ENCODE measurements at regions not wholly inside any gene's neighbourhood (a gene's known extent, or its start where the extent isn't known, plus 50 kb on each side); places are given as distances from the start of the nearest gene placed in this dataset.

GRCh38 chr3:104734627-104735026, 632.1 kb upstream of the ALCAM start:
- POLR2A ChIA-PET: no interaction called here
- H3K27me3 Mint-ChIP-seq: no peaks in the 10 kb centered on the region
- CTCF ChIA-PET: interaction anchor here (0.8 kb wide), 1 partner anchor 31 kb away, joined by 3 read pairs; no protein-coding TSS in a partner anchor
- no peaks in the 10 kb centered on the region for H3K4me1 Mint-ChIP-seq
- no peak for DNase-seq
- H3K9me3 Mint-ChIP-seq: no peaks in the 10 kb centered on the region
- H3K36me3 Mint-ChIP-seq (ENCODE audit: low read depth): no peaks in the 10 kb centered on the region
- no peak overlapping the region for H3K4me3 Mint-ChIP-seq
- no peak overlapping the region for H3K27ac Mint-ChIP-seq

GRCh38 chr3:104735691-104736090, 631.0 kb upstream of the ALCAM start:
- no peaks in the 10 kb centered on the region for H3K9me3 Mint-ChIP-seq
- ChIA-PET POLR2A (no interaction called here), CTCF (no interaction called here)
- DNase-seq: no peak
- no peak overlapping the region for H3K27ac Mint-ChIP-seq
- no peaks in the 10 kb centered on the region for H3K36me3 Mint-ChIP-seq (ENCODE audit: low read depth)
- no peaks in the 10 kb centered on the region for H3K27me3 Mint-ChIP-seq
- no peak overlapping the region for H3K4me3 Mint-ChIP-seq
- no peaks in the 10 kb centered on the region for H3K4me1 Mint-ChIP-seq

- H3K27me3 Mint-ChIP-seq: no peaks in the 10 kb centered on the region
- H3K36me3 Mint-ChIP-seq (ENCODE audit: low read depth): no peaks in the 10 kb centered on the region
- POLR2A ChIA-PET: no interaction called here
- H3K4me1 Mint-ChIP-seq: no peaks in the 10 kb centered on the region
- CTCF ChIA-PET: no interaction called here
- no peaks in the 10 kb centered on the region for H3K9me3 Mint-ChIP-seq
- no peak for DNase-seq
- H3K27ac Mint-ChIP-seq: no peak overlapping the region
- no peak overlapping the region for H3K4me3 Mint-ChIP-seq
Observed at GRCh38 chr3:104738271-104738670, 628.4 kb upstream of the ALCAM start.

GRCh38 chr3:104740874-104741379, 625.8 kb upstream of the ALCAM start:
- DNase-seq: no peak
- Mint-ChIP-seq H3K4me3 (no peak overlapping the region), H3K9me3 (no peaks in the 10 kb centered on the region), H3K27ac (no peak overlapping the region), H3K4me1 (no peaks in the 10 kb centered on the region), H3K27me3 (no peaks in the 10 kb centered on the region), H3K36me3 (ENCODE audit: low read depth) (no peaks in the 10 kb centered on the region)
- POLR2A ChIA-PET: no interaction called here
- CTCF ChIA-PET: no interaction called here

GRCh38 chr3:104742044-104742443, 624.7 kb upstream of the ALCAM start:
- Mint-ChIP-seq H3K36me3 (ENCODE audit: low read depth) (no peaks in the 10 kb centered on the region), H3K4me1 (no peaks in the 10 kb centered on the region), H3K27ac (no peak overlapping the region), H3K4me3 (no peak overlapping the region), H3K9me3 (no peaks in the 10 kb centered on the region), H3K27me3 (no peaks in the 10 kb centered on the region)
- CTCF ChIA-PET: no interaction called here
- POLR2A ChIA-PET: no interaction called here
- no peak for DNase-seq

- no peak overlapping the region for H3K27ac Mint-ChIP-seq
- no peak for DNase-seq
- no peaks in the 10 kb centered on the region for H3K9me3 Mint-ChIP-seq
- H3K36me3 Mint-ChIP-seq (ENCODE audit: low read depth): no peaks in the 10 kb centered on the region
- ChIA-PET POLR2A (no interaction called here), CTCF (no interaction called here)
- H3K27me3 Mint-ChIP-seq: no peaks in the 10 kb centered on the region
- H3K4me1 Mint-ChIP-seq: no peaks in the 10 kb centered on the region
- H3K4me3 Mint-ChIP-seq: no peak overlapping the region
Observed at GRCh38 chr3:104745313-104745712, 621.4 kb upstream of the ALCAM start.

- Mint-ChIP-seq H3K27ac (no peak overlapping the region), H3K36me3 (ENCODE audit: low read depth) (no peaks in the 10 kb centered on the region), H3K9me3 (no peaks in the 10 kb centered on the region), H3K4me1 (no peaks in the 10 kb centered on the region), H3K27me3 (no peaks in the 10 kb centered on the region), H3K4me3 (no peak overlapping the region)
- ChIA-PET CTCF (no interaction called here), POLR2A (no interaction called here)
- DNase-seq: no peak
Observed at GRCh38 chr3:104746056-104746455, 620.7 kb upstream of the ALCAM start.

- Mint-ChIP-seq H3K4me3 (no peak overlapping the region), H3K36me3 (ENCODE audit: low read depth) (no peaks in the 10 kb centered on the region)
- CTCF ChIA-PET: no interaction called here
Observed at GRCh38 chr3:104750581-104750980, 616.1 kb upstream of the ALCAM start.

GRCh38 chr3:104755791-104756190, 610.9 kb upstream of the ALCAM start:
- H3K4me1 Mint-ChIP-seq: no peaks in the 10 kb centered on the region
- no peaks in the 10 kb centered on the region for H3K36me3 Mint-ChIP-seq (ENCODE audit: low read depth)
- no peaks in the 10 kb centered on the region for H3K9me3 Mint-ChIP-seq
- DNase-seq: no peak
- H3K27ac Mint-ChIP-seq: no peak overlapping the region
- CTCF ChIA-PET: no interaction called here
- POLR2A ChIA-PET: no interaction called here
- no peak overlapping the region for H3K4me3 Mint-ChIP-seq
- H3K27me3 Mint-ChIP-seq: no peaks in the 10 kb centered on the region

More at GRCh38 chr3:104750581-104750980, 616.1 kb upstream of the ALCAM start:
- POLR2A ChIA-PET: no interaction called here
- no peak overlapping the region for H3K27ac Mint-ChIP-seq
- no peaks in the 10 kb centered on the region for H3K27me3 Mint-ChIP-seq
- DNase-seq: no peak
- no peaks in the 10 kb centered on the region for H3K4me1 Mint-ChIP-seq
- H3K9me3 Mint-ChIP-seq: no peaks in the 10 kb centered on the region

GRCh38 chr3:104763007-104763406, 603.7 kb upstream of the ALCAM start:
- Mint-ChIP-seq H3K4me3 (no peak overlapping the region), H3K4me1 (no peaks in the 10 kb centered on the region), H3K27me3 (no peaks in the 10 kb centered on the region), H3K9me3 (no peaks in the 10 kb centered on the region), H3K36me3 (ENCODE audit: low read depth) (no peaks in the 10 kb centered on the region), H3K27ac (no peak overlapping the region)
- CTCF ChIA-PET: no interaction called here
- POLR2A ChIA-PET: no interaction called here
- no peak for DNase-seq

GRCh38 chr3:104764496-104764895, 602.2 kb upstream of the ALCAM start:
- no peak for DNase-seq
- Mint-ChIP-seq H3K9me3 (no peaks in the 10 kb centered on the region), H3K4me1 (no peaks in the 10 kb centered on the region), H3K27me3 (no peaks in the 10 kb centered on the region), H3K36me3 (ENCODE audit: low read depth) (no peaks in the 10 kb centered on the region), H3K27ac (no peak overlapping the region), H3K4me3 (no peak overlapping the region)
- ChIA-PET POLR2A (no interaction called here), CTCF (no interaction called here)

- DNase-seq: no peak
- H3K4me3 Mint-ChIP-seq: no peak overlapping the region
- POLR2A ChIA-PET: no interaction called here
- CTCF ChIA-PET: interaction anchor here (0.6 kb wide), 1 partner anchor 394 kb away, joined by 3 read pairs; no protein-coding TSS in a partner anchor
- no peaks in the 10 kb centered on the region for H3K36me3 Mint-ChIP-seq (ENCODE audit: low read depth)
- H3K27me3 Mint-ChIP-seq: no peaks in the 10 kb centered on the region
- H3K4me1 Mint-ChIP-seq: no peaks in the 10 kb centered on the region
- H3K9me3 Mint-ChIP-seq: no peaks in the 10 kb centered on the region
- H3K27ac Mint-ChIP-seq: no peak overlapping the region
Observed at GRCh38 chr3:104768886-104769285, 597.8 kb upstream of the ALCAM start.

GRCh38 chr3:104779324-104779723, 587.4 kb upstream of the ALCAM start:
- ChIA-PET POLR2A (no interaction called here), CTCF (no interaction called here)
- H3K9me3 Mint-ChIP-seq: no peaks in the 10 kb centered on the region
- H3K27ac Mint-ChIP-seq: no peak overlapping the region
- H3K36me3 Mint-ChIP-seq (ENCODE audit: low read depth): no peaks in the 10 kb centered on the region
- no peak for DNase-seq
- H3K4me1 Mint-ChIP-seq: no peaks in the 10 kb centered on the region
- H3K27me3 Mint-ChIP-seq: no peaks in the 10 kb centered on the region
- no peak overlapping the region for H3K4me3 Mint-ChIP-seq

GRCh38 chr3:104781112-104781511, 585.6 kb upstream of the ALCAM start:
- Mint-ChIP-seq H3K4me3 (no peak overlapping the region), H3K4me1 (no peaks in the 10 kb centered on the region), H3K9me3 (no peaks in the 10 kb centered on the region), H3K27me3 (no peaks in the 10 kb centered on the region), H3K36me3 (ENCODE audit: low read depth) (no peaks in the 10 kb centered on the region), H3K27ac (no peak overlapping the region)
- POLR2A ChIA-PET: no interaction called here
- DNase-seq: no peak
- CTCF ChIA-PET: no interaction called here

- Mint-ChIP-seq H3K27me3 (no peaks in the 10 kb centered on the region), H3K27ac (no peak overlapping the region), H3K9me3 (no peaks in the 10 kb centered on the region), H3K4me3 (no peak overlapping the region), H3K4me1 (no peaks in the 10 kb centered on the region), H3K36me3 (ENCODE audit: low read depth) (no peaks in the 10 kb centered on the region)
- POLR2A ChIA-PET: no interaction called here
- CTCF ChIA-PET: no interaction called here
- DNase-seq: no peak
Observed at GRCh38 chr3:104785947-104786346, 580.8 kb upstream of the ALCAM start.

All from activated CD4-positive, alpha-beta T cell treated with anti-CD3 and anti-CD28 coated beads, Interleukin-2, amount 10 ng/mL, durations not matched to agents 7 days and 5 days (primary cell).